ENCODE measurements at regions not wholly inside any gene's neighbourhood (a gene's known extent, or its start where the extent isn't known, plus 50 kb on each side); places are given as distances from the start of the nearest gene placed in this dataset.

- TF ChIP-seq, protein P1, sequence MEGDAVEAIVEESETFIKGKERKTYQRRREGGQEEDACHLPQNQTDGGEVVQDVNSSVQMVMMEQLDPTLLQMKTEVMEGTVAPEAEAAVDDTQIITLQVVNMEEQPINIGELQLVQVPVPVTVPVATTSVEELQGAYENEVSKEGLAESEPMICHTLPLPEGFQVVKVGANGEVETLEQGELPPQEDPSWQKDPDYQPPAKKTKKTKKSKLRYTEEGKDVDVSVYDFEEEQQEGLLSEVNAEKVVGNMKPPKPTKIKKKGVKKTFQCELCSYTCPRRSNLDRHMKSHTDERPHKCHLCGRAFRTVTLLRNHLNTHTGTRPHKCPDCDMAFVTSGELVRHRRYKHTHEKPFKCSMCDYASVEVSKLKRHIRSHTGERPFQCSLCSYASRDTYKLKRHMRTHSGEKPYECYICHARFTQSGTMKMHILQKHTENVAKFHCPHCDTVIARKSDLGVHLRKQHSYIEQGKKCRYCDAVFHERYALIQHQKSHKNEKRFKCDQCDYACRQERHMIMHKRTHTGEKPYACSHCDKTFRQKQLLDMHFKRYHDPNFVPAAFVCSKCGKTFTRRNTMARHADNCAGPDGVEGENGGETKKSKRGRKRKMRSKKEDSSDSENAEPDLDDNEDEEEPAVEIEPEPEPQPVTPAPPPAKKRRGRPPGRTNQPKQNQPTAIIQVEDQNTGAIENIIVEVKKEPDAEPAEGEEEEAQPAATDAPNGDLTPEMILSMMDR (conservative IDR thresholded peaks at IDR 0.05; ENCODE audit: low read depth in 2 of 2): no peak
- TF ChIP-seq REST (IDR thresholded peaks at IDR 0.05; ENCODE audit: unreplicated experiment) (no peak), ETS1 (IDR thresholded peaks at IDR 0.05) (no peak), JUNB (IDR thresholded peaks at IDR 0.05; ENCODE audit: unreplicated experiment) (no peak), POLR2AphosphoS5 (IDR thresholded peaks at IDR 0.05; ENCODE audit: low read depth) (no peak), EZH2 (IDR thresholded peaks at IDR 0.05; ENCODE audit: low read depth, unreplicated experiment) (no peak), ZNF331 (CRISPR knock-in tag; IDR thresholded peaks at IDR 0.05; ENCODE audit: low read depth) (no peak), EZH2phosphoT487 (IDR thresholded peaks at IDR 0.05; ENCODE audit: unreplicated experiment) (no peak), CREB1 (CRISPR knock-in tag; IDR thresholded peaks at IDR 0.05; ENCODE audit: low read depth) (no peak), ZNF114 (CRISPR knock-in tag; IDR thresholded peaks at IDR 0.05) (no peak), NANOG (IDR thresholded peaks at IDR 0.05; ENCODE audit: borderline replicate concordance) (no peak)
Observed at GRCh38 chr1:212181015-212181882, 104.0 kb upstream of the PPP2R5A start.
